Cerebellar cortex (tissue), 1 donor: ENCODE measurements at regions not wholly inside any gene's neighbourhood (a gene's known extent, or its start where the extent isn't known, plus 50 kb on each side); places are given as distances from the start of the nearest gene placed in this dataset.

Experiments
- DNase-seq: peaks from one replicate; pipeline ENCODE4 v3.0.0-alpha.2; 2015; ENCODE audit warnings: low spot score

DNA sequence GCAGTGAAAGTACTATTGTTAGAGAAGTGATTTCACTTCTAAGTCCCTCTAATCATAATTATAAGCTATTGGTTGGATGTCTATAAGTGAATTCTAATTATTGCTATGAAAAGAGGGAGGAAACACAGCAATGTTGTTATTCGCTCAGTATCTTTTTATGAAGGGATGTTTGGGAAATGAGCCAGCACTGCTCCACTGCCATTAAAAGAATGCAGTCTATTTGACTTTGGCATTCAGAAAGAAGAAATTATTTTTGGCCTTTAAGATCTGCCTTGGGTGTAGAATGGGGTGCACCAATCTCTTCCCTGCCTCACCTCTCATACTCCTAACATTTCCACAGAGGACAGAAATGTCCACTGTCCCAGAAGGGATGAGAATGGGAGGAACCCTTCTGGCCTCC lies 332.0 kb downstream of the SPATA31D1 start:
- no peak for DNase-seq

DNA sequence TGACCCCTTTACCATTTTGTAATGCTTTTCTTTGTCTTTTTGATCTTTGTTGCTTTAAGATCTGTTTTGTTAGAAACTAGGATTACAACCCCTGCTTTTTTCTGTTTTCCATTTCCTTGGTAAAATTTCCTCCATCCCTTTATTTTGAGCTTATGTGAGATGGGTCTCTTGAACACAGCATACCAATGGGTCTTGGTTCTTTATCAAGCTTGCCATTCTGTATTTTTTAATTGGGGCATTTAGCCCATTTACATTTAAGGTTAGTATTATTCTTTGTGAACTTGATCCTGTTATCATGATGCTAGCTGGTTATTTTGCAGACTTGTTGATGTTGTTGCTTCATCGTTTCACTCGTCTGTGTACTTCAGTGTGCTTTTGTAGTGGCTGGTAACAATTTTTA lies 337.3 kb downstream of the SPATA31D1 start:
- DNase-seq, result no peak

DNA sequence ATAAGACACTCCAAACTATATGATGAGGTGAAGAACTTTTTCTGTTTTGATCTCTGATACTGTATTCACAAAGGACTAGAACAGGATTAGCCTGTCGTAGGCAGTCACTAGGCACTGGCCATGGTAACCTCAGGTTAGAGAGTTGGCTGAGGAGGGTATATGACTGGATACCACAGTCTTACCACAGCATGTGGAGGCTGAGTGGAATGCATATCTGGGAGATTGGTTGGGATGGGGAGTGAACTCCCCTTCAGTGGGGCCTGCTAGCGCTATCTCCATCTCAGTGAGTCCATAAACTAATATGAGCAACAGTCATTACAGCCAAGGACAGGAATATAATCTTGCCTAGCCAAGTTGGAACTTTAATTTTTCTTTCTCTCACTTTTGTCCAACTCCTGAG lies 339.1 kb downstream of the SPATA31D1 start:
- no peak for DNase-seq

DNA sequence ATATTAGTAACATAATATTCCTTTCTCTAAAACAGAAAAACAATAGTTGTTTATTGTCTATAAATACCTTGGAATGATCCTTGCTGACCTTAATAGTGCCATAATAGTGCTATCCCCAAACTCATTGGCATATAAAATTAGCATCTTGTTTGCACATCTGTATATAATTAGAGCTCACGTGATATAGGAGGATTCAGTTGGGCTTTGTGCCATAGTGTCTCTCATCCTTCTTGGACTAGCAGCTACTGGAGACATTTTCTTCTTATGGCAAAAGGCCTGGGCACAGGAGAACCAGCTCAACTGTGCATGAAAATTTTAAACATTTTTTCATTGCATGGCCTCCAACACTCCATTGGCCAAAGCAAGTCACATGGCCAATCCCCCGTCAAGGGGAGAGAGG lies 342.5 kb downstream of the SPATA31D1 start:
- no peak for DNase-seq

DNA sequence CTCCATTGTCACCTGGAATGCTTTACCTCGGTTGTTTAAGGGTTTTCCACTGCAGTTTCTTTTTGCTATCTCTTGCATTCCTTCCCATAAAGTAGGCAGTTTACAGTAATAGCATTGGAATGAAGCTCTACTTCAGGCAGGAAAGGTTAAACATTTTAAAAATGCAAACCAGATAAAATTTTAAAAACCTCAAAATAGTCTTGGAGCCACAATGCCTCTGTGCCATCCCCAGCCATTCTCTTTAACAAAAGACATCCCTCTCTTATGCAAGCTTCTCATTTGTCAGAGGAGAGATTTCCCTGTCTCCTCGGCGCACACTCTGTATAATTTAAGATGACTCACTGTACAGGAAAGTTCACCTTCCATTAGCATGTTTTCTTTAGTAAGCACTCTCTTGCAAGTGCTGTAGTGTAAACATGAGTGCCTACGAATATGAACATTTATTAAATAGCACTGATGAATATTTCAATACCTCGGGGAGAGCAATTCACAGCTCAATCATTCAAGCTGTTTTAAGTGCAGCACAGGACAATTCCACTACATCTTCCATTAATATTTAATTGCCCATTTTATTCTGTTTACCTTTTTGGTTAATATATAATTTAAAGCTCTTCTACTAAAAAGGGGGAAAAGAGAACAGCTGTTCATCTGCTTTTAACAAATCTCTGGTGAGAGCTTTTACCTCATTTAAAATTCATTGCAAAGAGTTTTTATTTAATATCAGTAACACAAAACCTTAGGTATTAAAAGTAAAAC lies 343.6 kb downstream of the SPATA31D1 start:
- DNase-seq, result no peak

DNA sequence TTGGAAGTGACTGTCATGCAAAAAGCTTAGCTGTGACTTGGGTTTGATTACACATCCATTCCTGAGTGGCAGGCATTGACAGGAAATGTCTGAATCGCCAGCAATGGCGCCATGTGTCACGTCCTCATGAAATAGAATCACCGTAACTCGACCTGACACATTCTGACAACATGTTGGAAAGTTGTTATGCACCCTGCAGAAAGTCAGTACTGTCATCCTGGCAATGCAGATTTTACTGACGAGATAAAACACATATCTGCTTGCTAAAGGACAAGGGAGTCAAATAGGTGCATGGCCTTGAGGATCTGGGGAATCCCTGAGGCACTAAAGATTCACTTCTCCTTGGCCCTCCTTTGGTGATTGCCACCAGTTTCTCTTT lies 344.2 kb downstream of the SPATA31D1 start:
- DNase-seq, result no peak

DNA sequence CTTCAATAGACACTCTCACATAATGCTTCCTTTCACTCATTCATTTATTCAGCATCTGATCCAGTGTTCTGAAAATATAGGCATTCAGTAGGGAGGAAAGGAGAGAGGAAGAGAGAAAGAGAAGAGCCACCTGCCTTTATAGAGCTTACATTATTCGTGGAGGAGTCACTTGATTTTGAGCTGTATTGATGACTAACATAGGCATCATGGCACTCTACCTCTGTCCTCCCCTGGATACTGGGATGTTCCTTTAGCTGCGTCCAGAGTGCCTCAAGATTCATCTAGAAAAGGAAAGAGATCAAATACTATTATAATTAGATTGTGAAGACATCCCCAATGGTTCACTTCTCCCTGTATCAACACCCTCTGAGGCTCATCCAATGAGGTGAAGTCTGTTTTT lies 345.1 kb downstream of the SPATA31D1 start:
- DNase-seq, result no peak

DNA sequence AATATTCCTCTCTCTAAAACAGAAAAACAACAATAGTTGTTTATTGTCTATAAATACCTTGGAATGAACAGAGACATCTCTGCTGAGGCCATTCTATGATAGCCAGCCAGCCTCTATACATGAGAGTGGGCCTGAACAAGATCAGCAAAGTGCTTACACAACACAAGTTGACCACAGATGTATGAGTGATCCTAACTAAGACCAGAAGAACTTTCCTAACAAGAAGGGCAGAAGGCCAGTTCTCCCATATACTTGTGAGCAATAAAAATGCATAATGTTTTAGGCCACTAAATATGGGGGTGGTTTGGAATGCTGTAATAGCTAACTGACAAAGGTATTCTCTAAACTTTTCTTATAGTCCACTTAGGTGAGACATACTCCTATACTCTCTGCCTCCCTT lies 345.7 kb downstream of the SPATA31D1 start:
- DNase-seq, result no peak

DNA sequence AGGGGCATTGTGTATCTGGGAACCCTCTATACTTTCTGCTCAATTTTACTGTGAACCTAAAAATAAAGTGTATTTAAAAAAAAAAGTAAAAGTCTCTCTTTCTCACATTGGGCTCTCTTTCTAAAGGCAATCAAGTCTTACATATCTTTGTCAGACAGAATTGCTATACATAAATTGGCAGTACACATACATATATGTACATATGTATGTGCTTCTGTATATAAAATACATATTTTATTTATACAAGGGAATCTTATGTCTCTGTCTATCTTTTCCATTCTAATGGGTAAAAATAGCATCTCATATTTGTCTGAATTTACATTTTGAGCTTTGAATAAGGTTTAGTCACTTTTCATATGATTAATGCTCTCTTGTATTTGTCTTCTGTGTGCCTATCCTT lies 348.8 kb downstream of the SPATA31D1 start:
- no peak for DNase-seq

DNA sequence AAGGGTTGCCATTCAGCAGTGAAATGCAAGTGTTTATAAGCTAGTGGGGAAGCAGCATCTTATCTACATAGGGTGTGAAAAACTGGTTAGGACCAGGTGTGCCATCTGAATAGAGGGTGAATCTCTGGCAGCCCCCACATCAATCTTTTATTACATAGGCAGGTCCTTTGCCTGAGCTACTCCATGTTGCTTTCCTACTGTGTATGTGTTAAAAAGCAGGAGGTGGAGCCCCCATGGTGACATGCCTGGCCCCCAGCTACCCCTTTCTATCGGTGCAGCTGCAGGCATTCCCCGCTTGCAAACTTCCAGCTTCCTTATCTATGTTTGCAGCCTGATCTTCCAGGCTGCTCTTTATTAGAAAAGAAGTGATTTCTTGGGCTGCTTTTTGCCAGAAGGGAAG lies 353.5 kb downstream of the SPATA31D1 start:
- no peak for DNase-seq

DNA sequence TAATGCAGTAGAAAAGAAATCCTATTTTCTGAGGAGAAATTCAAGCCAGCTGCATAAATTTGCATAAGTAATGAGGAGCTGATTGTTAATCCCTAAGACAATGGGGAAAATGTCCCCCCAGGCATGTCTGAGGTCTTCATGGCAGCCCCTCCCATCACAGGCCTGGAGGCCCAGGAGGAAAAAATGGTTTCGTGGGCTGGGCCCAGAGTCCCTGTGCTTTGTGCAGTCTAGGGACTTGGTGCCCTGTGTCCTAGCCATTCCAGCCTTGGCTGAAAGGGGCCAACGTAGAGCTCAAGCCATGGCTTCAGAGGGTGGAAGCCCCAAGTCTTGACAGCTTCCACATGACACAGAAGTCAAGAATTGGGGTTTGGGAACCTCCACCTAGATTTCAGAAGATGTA lies 357.5 kb downstream of the SPATA31D1 start:
- DNase-seq, result no peak

DNA sequence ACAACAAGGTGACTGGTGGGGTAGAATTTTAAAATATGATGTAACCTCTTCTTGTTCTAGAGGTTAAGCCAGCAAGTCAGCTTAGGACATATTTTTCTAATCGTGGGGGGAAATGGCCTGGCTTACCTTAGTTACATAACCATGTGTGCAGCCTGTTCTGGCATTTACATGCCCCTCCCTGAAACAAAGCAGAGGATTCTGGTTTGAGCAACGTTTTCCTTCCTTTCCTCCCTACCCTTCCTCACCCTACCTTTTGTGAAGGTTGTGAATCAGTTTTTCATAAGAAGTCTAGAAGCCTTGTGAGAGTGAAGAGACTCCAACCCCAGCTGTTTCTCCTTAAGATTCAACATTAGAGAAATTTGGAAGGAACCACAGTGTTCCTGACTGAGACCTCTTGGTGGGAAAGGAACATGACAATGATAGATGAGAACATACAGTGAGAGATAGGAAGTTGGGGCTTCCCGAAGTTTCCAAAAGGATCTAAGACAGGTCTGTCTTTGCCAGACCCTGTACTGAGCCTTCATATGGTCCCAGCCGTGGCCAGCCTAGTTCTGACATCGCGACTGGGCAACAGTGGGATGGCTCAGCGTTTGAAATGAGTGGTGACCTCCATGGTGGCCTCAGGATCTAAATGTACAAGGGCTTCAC lies 365.2 kb downstream of the SPATA31D1 start:
- no peak for DNase-seq

DNA sequence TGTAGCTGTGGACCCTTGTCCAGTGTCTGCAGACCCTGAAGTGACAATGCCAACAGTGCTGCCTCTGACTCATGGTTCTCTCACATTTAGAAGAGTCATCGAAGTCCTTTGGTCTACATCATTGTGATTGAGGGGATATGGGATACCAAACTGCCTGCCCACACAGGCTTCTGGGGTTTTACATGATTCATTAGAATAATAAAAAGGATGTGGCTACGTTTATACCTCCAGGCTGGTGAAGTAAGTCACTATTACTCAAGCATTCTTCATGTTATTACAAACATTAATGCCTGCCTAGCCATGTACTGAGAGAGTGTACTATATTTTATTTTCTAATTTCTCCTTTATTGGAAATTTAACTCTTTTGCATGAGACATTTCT lies 365.7 kb downstream of the SPATA31D1 start:
- no peak for DNase-seq

DNA sequence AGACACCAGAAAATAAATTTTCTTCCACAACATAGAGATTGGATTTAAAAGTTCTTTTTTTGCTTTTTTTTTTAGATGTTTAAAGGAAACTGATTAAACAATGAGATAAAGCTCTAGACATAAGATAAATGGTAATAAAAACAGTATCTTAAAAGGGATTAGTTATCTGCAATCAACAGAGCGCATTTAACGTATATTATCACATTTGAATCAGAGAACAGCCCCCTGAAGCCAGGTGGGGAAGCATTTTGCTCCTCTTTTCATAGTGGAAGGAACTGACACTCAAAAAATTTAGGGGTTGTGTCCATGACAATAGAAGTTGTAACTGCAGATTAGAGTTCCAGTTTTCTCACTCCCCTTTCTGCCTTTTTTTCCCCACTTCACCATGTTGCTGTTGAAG lies 367.6 kb downstream of the SPATA31D1 start:
- DNase-seq, result no peak

DNA sequence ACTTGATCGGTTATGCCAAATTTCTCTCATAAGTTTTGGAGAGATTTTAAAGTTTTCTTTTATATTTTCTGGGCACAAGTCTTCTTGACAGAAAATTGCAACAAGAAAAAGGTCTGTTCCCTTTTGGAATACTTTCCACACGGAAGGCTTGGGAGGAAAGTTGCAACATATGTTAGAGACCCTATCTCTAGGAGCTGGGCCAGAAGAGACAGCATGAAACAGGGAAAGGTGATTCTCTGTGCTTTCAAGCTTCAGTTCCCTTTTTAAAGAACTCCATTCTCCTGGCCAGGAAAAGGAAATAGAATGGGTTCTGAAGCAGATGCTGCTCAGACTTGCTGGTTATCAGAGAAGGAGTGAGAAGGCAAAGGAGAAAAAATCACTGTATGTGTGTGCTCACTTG lies 368.3 kb downstream of the SPATA31D1 start:
- DNase-seq, result peak; percentile 7

DNA sequence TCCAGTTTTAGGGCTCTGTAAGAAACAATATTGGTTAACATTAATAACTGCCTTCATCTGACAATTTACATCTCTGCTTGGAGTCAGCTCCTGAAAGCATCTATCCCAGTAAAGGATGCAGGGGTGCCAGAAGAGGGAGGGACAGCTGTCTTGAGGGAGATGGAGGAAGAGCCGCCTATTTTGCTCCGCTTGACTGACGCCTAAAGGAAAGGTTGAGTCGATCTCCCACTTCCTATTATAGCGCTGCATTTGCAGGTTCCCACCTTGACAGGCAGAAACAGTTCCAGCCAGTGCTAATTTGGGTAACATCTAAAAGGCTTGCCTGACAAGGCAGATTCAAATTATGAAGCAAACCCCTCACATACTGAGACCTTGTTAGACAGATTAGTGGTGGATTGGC lies 374.6 kb downstream of the SPATA31D1 start:
- no peak for DNase-seq

DNA sequence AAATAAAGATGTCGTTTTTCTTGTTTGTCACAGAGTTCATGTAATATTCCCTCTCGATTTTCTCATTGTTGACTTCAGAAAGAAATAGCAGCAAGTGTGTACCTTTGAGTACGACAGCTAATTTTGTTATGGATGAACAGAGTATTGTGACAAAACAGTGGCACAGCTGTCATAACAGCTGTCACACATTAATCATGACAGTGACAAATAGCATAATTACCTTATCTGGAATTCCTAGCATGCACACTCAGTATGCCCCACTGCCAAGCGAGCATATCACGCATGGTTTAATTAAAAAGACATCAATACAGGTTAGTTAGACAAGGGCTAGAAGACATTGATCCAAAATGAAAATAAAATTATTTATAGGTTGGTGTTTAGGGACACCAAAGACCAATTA lies 375.1 kb downstream of the SPATA31D1 start:
- no peak for DNase-seq

DNA sequence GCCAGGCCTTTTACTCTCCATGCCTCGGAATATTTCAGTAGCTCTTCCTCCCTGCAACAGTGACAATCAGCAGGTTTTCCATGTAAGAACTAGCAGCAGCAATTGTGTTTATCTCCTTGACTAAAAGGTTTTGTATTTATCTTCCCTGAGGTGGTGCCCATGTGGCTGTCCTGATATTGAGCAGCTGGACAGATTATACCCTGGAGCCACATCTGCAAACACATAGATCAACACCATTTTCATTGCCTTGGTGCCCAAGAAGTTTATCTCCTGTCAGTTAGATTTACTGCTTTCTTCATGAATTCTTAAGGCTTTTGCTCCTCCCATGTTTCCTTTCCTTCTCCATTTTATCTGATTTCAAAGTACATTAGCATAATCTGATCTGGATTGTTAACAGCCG lies 378.4 kb downstream of the SPATA31D1 start:
- DNase-seq, result no peak

DNA sequence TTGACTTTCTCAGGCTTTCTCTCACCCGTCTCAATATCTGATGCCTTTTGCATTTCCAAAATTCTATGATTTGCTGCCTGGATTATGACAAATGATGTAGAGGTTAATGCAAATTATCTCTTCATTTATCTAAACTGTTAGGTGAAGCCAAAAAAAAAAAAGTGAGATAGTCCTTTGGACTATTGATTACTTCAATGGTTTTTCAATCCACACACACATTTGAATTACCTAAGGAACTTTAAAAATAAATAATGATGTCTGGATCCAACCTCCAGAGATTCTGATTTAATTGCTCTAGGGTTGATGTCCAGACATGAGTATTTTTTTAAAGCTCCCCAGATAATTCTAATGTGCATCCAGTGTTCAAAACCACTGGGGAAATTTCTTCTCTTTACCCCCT lies 379.4 kb downstream of the SPATA31D1 start:
- DNase-seq, result no peak

DNA sequence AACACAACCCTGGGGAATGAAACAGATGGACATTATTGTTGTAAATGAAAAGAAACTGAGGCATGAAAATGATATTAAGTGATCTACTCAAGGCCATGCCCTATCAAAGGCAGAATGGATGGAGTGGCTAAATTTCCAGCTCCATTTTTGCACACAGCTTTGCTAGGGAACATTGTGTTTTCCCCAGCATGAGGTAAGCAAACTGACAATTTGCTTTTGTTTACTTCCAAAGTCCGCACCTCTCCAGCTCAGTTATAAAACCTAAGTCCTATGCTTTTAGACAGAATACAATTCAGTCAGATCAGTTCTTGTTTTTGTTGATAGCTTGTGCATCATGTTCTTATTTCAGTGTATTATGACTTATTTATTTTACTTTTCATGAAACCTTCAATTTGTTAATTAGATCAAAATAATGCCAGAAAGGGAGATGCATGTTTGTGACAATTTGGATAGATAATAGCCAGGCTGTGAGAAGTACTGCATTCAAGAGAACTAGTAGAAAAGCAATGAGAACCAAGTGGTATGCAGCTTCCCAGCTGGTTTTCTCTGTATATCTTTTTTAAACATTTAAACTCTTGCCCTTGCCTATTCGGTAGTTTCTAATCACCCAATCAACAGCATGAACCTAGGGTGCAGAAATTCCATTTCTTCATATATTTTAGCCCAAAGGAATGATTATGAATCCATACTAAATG lies 380.8 kb downstream of the SPATA31D1 start:
- no peak for DNase-seq

DNA sequence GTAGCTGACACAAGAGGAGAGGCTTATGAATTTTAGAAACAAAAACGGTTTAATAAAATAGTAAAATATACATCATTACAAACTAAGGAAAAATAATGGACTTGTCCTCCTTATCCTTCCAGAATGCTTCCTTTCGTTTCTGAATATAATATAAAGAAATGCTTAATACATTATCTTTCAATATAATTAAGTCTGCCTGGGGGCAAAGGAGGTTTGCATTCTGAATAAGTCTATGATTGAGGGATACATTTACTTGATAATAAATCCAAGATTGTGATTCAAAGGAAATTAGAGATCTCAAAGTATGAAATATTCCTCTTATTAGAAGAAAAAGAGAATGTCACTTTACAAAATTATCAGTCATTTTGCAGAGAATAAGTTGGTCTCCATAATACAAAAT lies 386.5 kb downstream of the SPATA31D1 start:
- DNase-seq, result no peak

DNA sequence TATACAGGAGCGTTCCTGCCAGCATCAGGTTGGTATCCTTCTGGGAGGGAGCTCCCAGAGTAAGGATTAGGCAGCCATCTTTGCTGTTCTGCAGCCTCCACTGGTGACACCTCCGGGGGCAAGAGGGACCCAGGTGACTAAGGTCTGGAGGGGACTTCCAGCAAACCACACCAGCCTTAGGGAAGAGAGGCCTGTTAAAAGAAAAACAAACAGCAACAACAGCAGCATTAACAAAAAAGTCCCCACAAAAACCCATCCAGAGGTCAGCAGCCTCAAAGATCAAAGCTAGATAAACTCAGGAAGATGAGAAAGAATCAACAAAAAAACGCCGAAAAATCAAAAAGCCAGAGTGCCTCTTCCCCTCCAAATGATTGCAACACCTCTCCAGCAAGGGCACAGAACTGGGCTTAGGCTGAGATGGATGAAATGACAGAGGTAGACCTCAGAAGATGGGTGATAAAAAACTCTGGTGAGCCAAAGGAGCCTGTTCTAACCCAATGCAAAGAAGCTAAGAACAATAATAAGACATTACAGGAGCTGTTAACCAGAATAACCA lies 388.2 kb downstream of the SPATA31D1 start:
- DNase-seq, result no peak
